Caco-2 (cell line): ENCODE measurements at regions not wholly inside any gene's neighbourhood (a gene's known extent, or its start where the extent isn't known, plus 50 kb on each side); places are given as distances from the start of the nearest gene placed in this dataset.
"Not testable (repeated sequence)": the region's sequence is repeated elsewhere in the genome, so short reads cannot be mapped to it uniquely, and the experiment has no call there.

ENCODE experiments used
- BruUV-seq: library from RNA; stranded (reverse); fragments of 400-500 nt; replicated peaks from 2 replicates; lab custom pipeline; 2021; lab: Mats Ljungman, UMichigan
- CTCF ChIA-PET: fragments of 300-600 bp; sonication (Branson Sonifier 250); formaldehyde crosslinking; loops from one replicate; lab custom pipeline; 2022; ENCODE audit warnings: antibody characterized with exemption; lab: Charles Lee
- POLR2A ChIA-PET: fragments of 300-600 bp; sonication (Branson Sonifier 250); formaldehyde crosslinking; loops from one replicate; lab custom pipeline; 2022; ENCODE audit warnings: antibody characterized with exemption; lab: Charles Lee
- DNase-seq, 2 experiments: peaks; one replicate each; pipeline versions ENCODE4 v3.0.0 to v3.0.0-alpha.2; 2020 to 2022
- H3K27me3 ChIP-seq: replicated peaks from 2 replicates; pipeline ENCODE4 v1.6.0; 2011; ENCODE audit warnings: low read length; ENCODE audit not compliant: control insufficient read depth, insufficient read depth
- H3K36me3 ChIP-seq: 2 replicates; pipeline ENCODE4 v1.5.1; 2011; ENCODE audit warnings: low read length; ENCODE audit not compliant: control insufficient read depth, insufficient read depth
- H3K4me1 ChIP-seq: fragments of 250-450 bp; sonication (Bioruptor Pico); 2 replicates; pipeline ENCODE4 v1.5.1; 2020; ENCODE audit warnings: mild to moderate bottlenecking
- H3K4me3 ChIP-seq: 2 replicates; pipeline ENCODE4 v1.5.1; 2011; ENCODE audit warnings: low read depth, mild to moderate bottlenecking, control low read depth, low read length
- H3K9me3 ChIP-seq: fragments of 250-450 bp; sonication (Bioruptor Pico); 2 replicates; pipeline ENCODE4 v1.5.1; 2020; ENCODE audit warnings: mild to moderate bottlenecking, moderate library complexity
- H3K27ac Mint-ChIP-seq: one replicate; pipeline ENCODE4 v1.8.0; 2022; ENCODE audit warnings: mixed read lengths; ENCODE audit not compliant: unreplicated experiment
- H3K27me3 Mint-ChIP-seq: one replicate; pipeline ENCODE4 v1.8.0; 2022; ENCODE audit warnings: mixed read lengths; ENCODE audit not compliant: insufficient read depth, unreplicated experiment
- H3K36me3 Mint-ChIP-seq: one replicate; pipeline ENCODE4 v1.8.0; 2022; ENCODE audit warnings: mild to moderate bottlenecking, mixed read lengths; ENCODE audit not compliant: insufficient read depth, unreplicated experiment
- H3K4me1 Mint-ChIP-seq: one replicate; pipeline ENCODE4 v1.8.0; 2022; ENCODE audit warnings: low read depth, mixed read lengths; ENCODE audit not compliant: unreplicated experiment
- H3K4me3 Mint-ChIP-seq: one replicate; pipeline ENCODE4 v1.8.0; 2022; ENCODE audit warnings: mild to moderate bottlenecking, moderate library complexity, mixed read lengths; ENCODE audit not compliant: unreplicated experiment
- H3K9me3 Mint-ChIP-seq: one replicate; pipeline ENCODE4 v1.8.0; 2022; ENCODE audit warnings: mixed read lengths; ENCODE audit not compliant: unreplicated experiment
- intact Hi-C: fragments of 100-400 bp; cut with micrococcal nuclease; formaldehyde crosslinking; loops from one replicate; pipeline ENCODE4 v1.10.0; 2022; ENCODE audit not compliant: unreplicated experiment
- TF ChIP-seq, protein P1 (sequence below), 2 experiments: fragments of 200-600 bp in 1 of 2; IDR thresholded peaks; 1 replicate in 1 of 2; 2 replicates in 1 of 2; pipeline versions ENCODE4 v1.5.1 to v1.8.0; 2011 to 2022; ENCODE audit warnings: antibody characterized with exemption in 1 of 2, control low read depth in 1 of 2, inconsistent platforms in 1 of 2, low read depth in 1 of 2, low read length in 1 of 2, mild to moderate bottlenecking in 1 of 2, moderate library complexity in 1 of 2; ENCODE audit not compliant: insufficient read depth in 1 of 2, severe bottlenecking in 1 of 2, unreplicated experiment in 1 of 2

DNA sequence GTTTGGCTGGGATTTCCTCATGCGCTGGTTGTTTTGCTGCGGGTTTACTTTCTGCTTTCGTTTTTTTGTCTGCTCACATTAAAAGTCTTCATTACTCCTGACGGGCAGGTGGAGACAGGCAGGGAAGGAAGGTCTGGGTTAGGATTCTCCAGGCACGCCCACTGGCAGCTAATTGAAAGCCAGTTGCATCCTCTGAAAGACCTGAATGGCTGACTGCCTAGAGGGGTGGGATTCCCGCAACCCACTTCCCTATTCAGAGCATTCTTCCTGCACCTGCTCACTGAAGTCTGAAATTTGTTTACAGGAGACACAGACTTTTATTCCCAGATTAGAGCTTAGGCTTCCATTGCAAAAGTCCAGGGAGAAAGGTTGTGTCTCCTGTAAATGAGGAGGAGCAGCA lies 172.0 kb downstream of the UQCRFS1 start:
- TF ChIP-seq, protein P1, sequence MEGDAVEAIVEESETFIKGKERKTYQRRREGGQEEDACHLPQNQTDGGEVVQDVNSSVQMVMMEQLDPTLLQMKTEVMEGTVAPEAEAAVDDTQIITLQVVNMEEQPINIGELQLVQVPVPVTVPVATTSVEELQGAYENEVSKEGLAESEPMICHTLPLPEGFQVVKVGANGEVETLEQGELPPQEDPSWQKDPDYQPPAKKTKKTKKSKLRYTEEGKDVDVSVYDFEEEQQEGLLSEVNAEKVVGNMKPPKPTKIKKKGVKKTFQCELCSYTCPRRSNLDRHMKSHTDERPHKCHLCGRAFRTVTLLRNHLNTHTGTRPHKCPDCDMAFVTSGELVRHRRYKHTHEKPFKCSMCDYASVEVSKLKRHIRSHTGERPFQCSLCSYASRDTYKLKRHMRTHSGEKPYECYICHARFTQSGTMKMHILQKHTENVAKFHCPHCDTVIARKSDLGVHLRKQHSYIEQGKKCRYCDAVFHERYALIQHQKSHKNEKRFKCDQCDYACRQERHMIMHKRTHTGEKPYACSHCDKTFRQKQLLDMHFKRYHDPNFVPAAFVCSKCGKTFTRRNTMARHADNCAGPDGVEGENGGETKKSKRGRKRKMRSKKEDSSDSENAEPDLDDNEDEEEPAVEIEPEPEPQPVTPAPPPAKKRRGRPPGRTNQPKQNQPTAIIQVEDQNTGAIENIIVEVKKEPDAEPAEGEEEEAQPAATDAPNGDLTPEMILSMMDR (IDR thresholded peaks at IDR 0.05; ENCODE audit: insufficient read depth in 1 of 2, low read depth in 1 of 2, low read length in 1 of 2, severe bottlenecking in 1 of 2, unreplicated experiment in 1 of 2): no peak
- no peaks in the 10 kb centered on the region; the same call in 1 of the 2 replicates for H3K9me3 ChIP-seq
- no peaks in the 10 kb centered on the region for H3K27me3 ChIP-seq
- no peaks in the 10 kb centered on the region for H3K4me1 Mint-ChIP-seq
- peaks cover 3% of the 10 kb centered on the region for H3K27me3 Mint-ChIP-seq
- no peak overlapping the region for H3K27ac Mint-ChIP-seq
- H3K36me3 Mint-ChIP-seq: no peaks in the 10 kb centered on the region
- H3K4me1 ChIP-seq: no peaks in the 10 kb centered on the region
- H3K36me3 ChIP-seq: no peaks in the 10 kb centered on the region
- ChIA-PET POLR2A (no interaction called here), CTCF (no interaction called here)
- peaks cover 20% of the 10 kb centered on the region for H3K9me3 Mint-ChIP-seq
- no peak for DNase-seq
- intact Hi-C loops: no loop called here
- no peak overlapping the region for H3K4me3 ChIP-seq
- BruUV-seq: no TSS peak
- H3K4me3 Mint-ChIP-seq: no peak overlapping the region

DNA sequence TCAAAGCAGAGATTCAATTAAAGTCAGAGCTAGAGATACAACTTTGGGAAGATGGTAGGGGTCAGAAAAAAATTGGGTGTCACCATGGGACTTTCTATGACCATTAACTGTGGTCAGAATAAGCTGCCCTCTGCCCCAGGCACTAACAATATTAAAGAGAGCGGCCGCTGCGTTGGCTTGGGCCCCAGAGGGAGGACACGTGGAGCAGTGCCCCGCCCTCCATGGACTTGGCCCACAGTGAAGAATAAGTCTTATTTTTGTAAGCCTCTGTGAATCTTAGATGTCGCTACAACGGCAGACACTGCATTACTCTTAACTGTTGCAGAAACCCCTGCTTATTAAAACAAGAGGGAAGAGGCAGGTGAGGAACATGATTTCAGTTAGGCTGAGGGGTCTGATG lies 172.7 kb downstream of the UQCRFS1 start:
- no peak for DNase-seq
- CTCF ChIA-PET: no interaction called here
- no peak overlapping the region for H3K4me3 Mint-ChIP-seq
- peaks cover 20% of the 10 kb centered on the region for H3K9me3 Mint-ChIP-seq
- intact Hi-C loops: no loop called here
- Histone ChIP-seq H3K27me3 (no peaks in the 10 kb centered on the region), H3K4me1 (no peaks in the 10 kb centered on the region), H3K9me3 (no peaks in the 10 kb centered on the region; the same call in 1 of the 2 replicates), H3K4me3 (no peak overlapping the region), H3K36me3 (no peaks in the 10 kb centered on the region)
- H3K27me3 Mint-ChIP-seq: peaks cover 3% of the 10 kb centered on the region
- H3K36me3 Mint-ChIP-seq: no peaks in the 10 kb centered on the region
- no peaks in the 10 kb centered on the region for H3K4me1 Mint-ChIP-seq
- no TSS peak for BruUV-seq
- TF ChIP-seq, protein P1 (IDR thresholded peaks at IDR 0.05; ENCODE audit: insufficient read depth in 1 of 2, low read depth in 1 of 2, low read length in 1 of 2, severe bottlenecking in 1 of 2, unreplicated experiment in 1 of 2): no peak
- POLR2A ChIA-PET: no interaction called here
- H3K27ac Mint-ChIP-seq: no peak overlapping the region

DNA sequence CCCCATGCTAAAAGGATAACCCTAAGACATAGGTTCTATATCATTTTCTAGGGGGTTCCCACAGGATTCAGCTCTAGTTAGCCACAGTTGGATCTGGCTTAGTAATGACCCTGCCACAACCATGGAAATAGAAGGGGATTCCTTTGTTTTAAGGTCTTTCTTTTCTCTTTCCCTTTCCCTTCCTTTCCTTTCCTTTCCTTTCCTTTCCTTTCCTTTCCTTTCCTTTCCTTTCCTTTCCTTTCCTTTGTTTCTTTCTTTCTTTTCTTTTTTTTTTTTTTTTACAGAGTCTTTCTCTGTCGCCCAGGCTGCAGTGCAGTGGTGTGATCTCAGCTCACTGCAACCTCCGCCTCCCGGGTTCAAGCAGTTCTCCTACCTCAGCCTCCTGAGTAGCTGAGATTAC lies 173.9 kb downstream of the UQCRFS1 start:
- intact Hi-C loops: not testable (repeated sequence)

DNA sequence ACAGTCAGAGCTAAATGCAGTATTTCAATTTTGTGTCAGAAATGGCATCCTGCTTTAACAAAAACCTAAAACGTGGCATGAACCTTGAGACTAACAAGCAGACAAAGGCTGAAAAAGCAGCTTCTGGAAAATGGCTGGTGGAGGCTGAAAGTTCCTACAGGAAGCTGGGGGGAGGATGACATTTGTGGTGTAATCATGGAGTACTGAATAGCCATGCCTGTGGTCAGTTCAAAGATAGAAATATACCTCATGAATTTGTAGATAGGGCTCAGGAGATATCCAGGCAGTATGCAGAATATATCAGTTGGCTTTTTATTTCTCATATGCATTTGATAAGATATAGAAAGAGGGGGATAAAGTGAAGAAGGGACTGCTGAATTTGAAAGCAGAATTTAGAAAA lies 181.7 kb downstream of the UQCRFS1 start:
- no peak overlapping the region for H3K27ac Mint-ChIP-seq
- no peak overlapping the region for H3K4me3 Mint-ChIP-seq
- H3K27me3 ChIP-seq: no peaks in the 10 kb centered on the region
- no peaks in the 10 kb centered on the region for H3K4me1 ChIP-seq
- H3K9me3 Mint-ChIP-seq: no peaks in the 10 kb centered on the region
- no peaks in the 10 kb centered on the region for H3K36me3 ChIP-seq
- intact Hi-C loops: no loop called here
- no peak overlapping the region for H3K4me3 ChIP-seq
- ChIA-PET CTCF (no interaction called here), POLR2A (no interaction called here)
- no peaks in the 10 kb centered on the region for H3K36me3 Mint-ChIP-seq
- DNase-seq: no peak
- no peaks in the 10 kb centered on the region for H3K9me3 ChIP-seq
- no peaks in the 10 kb centered on the region for H3K4me1 Mint-ChIP-seq
- BruUV-seq: no TSS peak
- TF ChIP-seq, protein P1 (IDR thresholded peaks at IDR 0.05; ENCODE audit: insufficient read depth in 1 of 2, low read depth in 1 of 2, low read length in 1 of 2, severe bottlenecking in 1 of 2, unreplicated experiment in 1 of 2): no peak
- no peaks in the 10 kb centered on the region for H3K27me3 Mint-ChIP-seq

More for the DNA sequence above, 173.9 kb downstream of the UQCRFS1 start:
- H3K4me3 Mint-ChIP-seq, H3K9me3 ChIP-seq, H3K27ac Mint-ChIP-seq, H3K27me3 Mint-ChIP-seq, H3K4me3 ChIP-seq, H3K4me1 Mint-ChIP-seq, CTCF ChIA-PET, H3K4me1 ChIP-seq, DNase-seq, H3K9me3 Mint-ChIP-seq, H3K36me3 ChIP-seq, H3K36me3 Mint-ChIP-seq, POLR2A ChIA-PET, BruUV-seq, H3K27me3 ChIP-seq: not testable (repeated sequence)
